Smooth muscle cell (in vitro differentiated cells): ENCODE measurements at regions not wholly inside any gene's neighbourhood (a gene's known extent, or its start where the extent isn't known, plus 50 kb on each side); places are given as distances from the start of the nearest gene placed in this dataset.

Source experiments
- DNase-seq: peaks from one replicate; lab custom pipeline; 2025; ENCODE audit not compliant: unreplicated experiment; lab: John Stamatoyannopoulos, UW
- H2AFZ ChIP-seq: fragments of 200-600 bp; sonication (generic); 2 replicates; pipeline ENCODE4 v1.6.0; 2016; ENCODE audit warnings: antibody characterized with exemption, low read depth, mild to moderate bottlenecking
- H3F3A ChIP-seq: fragments of 200-600 bp; sonication (generic); 2 replicates; pipeline ENCODE4 v1.6.0; 2017; ENCODE audit warnings: antibody characterized with exemption, low read depth
- H3K27ac ChIP-seq: fragments of 200-600 bp; sonication (generic); 2 replicates; pipeline ENCODE4 v1.5.1; 2016; ENCODE audit warnings: low read depth, mild to moderate bottlenecking
- H3K27me3 ChIP-seq: fragments of 200-600 bp; sonication (generic); 2 replicates; pipeline ENCODE4 v1.6.1; 2016; ENCODE audit warnings: low read depth, mild to moderate bottlenecking
- H3K36me3 ChIP-seq: fragments of 200-600 bp; sonication (generic); 2 replicates; pipeline ENCODE4 v1.5.1; 2016; ENCODE audit warnings: low read depth
- H3K4me1 ChIP-seq: fragments of 200-600 bp; sonication (generic); 2 replicates; pipeline ENCODE4 v1.5.1; 2016; ENCODE audit warnings: low read depth
- H3K4me2 ChIP-seq: fragments of 200-600 bp; sonication (generic); 2 replicates; pipeline ENCODE4 v1.6.0; 2016; ENCODE audit warnings: mild to moderate bottlenecking
- H3K4me3 ChIP-seq: fragments of 200-600 bp; sonication (generic); 2 replicates; pipeline ENCODE4 v1.5.1; 2016; ENCODE audit warnings: mild to moderate bottlenecking
- H3K79me2 ChIP-seq: fragments of 200-600 bp; sonication (generic); 2 replicates; pipeline ENCODE4 v1.6.0; 2016; ENCODE audit warnings: low read depth, mild to moderate bottlenecking
- H3K9ac ChIP-seq: fragments of 200-600 bp; sonication (generic); 2 replicates; pipeline ENCODE4 v1.6.0; 2016; ENCODE audit warnings: low read depth
- H3K9me3 ChIP-seq: fragments of 200-600 bp; sonication (generic); replicated peaks from 2 replicates; pipeline ENCODE4 v1.5.1; 2016; ENCODE audit warnings: low read depth
- H4K20me1 ChIP-seq: fragments of 200-600 bp; sonication (generic); 2 replicates; pipeline ENCODE4 v1.6.0; 2016; ENCODE audit warnings: low read depth
- CTCF ChIP-seq: fragments of 200-600 bp; sonication (generic); IDR thresholded peaks from 2 replicates; pipeline ENCODE4 v1.5.1; 2017; ENCODE audit warnings: borderline replicate concordance, mild to moderate bottlenecking, antibody characterized with exemption; ENCODE audit not compliant: insufficient read depth, poor library complexity, severe bottlenecking
- whole genome bisulfite sequencing: methylation state at CpG from one replicate; pipeline ENCODE4 v1.1.7; 2016; ENCODE audit warnings: low lambda C conversion rate; 5-methylcytosine and 5-hydroxymethylcytosine counted together

DNA sequence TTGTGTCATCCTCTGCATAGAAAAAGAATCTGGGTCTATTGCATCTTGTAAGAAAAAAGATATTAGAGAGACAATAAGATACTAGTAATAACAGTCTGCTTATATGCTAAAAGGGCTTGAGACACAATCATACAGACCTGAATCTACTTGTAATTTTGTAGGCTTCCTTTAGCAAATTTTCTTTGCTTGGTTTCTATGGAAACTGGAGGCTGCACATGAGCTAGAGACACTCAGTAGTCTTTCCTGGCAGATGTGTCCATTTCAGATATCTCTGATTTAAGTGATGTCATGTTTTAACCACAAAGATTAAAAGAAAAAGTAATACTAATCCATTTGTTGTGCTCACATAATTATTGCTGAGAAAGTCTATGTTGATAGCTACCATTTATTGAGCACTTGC, 123.9 kb upstream of the GNAO1 start:
- H3K36me3 ChIP-seq = no peaks in the 10 kb centered on the region
- H3K79me2 ChIP-seq = no peaks in the 10 kb centered on the region
- H2AFZ ChIP-seq = no peak overlapping the region
- H3K4me2 ChIP-seq = no peak overlapping the region
- no peaks in the 10 kb centered on the region for H3F3A ChIP-seq
- no peaks in the 10 kb centered on the region for H4K20me1 ChIP-seq
- H3K4me3 ChIP-seq = no peak overlapping the region
- no peaks in the 10 kb centered on the region for H3K4me1 ChIP-seq
- H3K27me3 ChIP-seq = peaks cover 19% of the 10 kb centered on the region
- no peak for TF ChIP-seq CTCF
- no peaks in the 10 kb centered on the region for H3K9me3 ChIP-seq
- no peak overlapping the region for H3K9ac ChIP-seq
- H3K27ac ChIP-seq = no peak overlapping the region
- no peak for DNase-seq

GRCh38 chr16:56066617-56067016, 124.7 kb upstream of the GNAO1 start:
- Histone ChIP-seq H3K36me3 (no peaks in the 10 kb centered on the region), H3K9me3 (no peaks in the 10 kb centered on the region), H3K27me3 (peaks cover 19% of the 10 kb centered on the region), H3K4me3 (no peak overlapping the region), H3K4me2 (no peak overlapping the region), H3K27ac (no peak overlapping the region), H3K4me1 (no peaks in the 10 kb centered on the region), H2AFZ (no peak overlapping the region), H3K79me2 (no peaks in the 10 kb centered on the region), H4K20me1 (no peaks in the 10 kb centered on the region), H3F3A (no peaks in the 10 kb centered on the region), H3K9ac (no peak overlapping the region)
- no peak for DNase-seq
- no peak for TF ChIP-seq CTCF

DNA sequence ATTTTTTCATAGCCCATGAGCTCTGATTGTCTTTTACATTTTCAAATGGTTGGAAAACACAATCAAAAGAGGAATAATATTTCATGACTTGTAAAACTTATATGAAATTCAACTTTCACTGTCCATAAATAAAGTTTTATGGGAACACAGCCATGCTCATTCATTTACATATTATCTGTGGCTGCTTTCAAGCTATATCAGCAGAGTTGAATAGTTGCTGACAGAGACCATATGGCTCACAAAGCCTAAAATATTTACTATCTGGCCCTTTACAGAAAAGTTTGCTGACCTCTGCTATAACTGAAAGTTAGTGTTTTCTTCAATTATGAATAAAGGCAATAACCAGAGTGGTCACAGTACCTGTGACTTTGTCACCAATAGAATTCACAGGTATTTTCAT, 128.2 kb upstream of the GNAO1 start:
- H3K4me2 ChIP-seq = no peak overlapping the region
- no peaks in the 10 kb centered on the region for H3K9me3 ChIP-seq
- H3F3A ChIP-seq = no peaks in the 10 kb centered on the region
- peaks cover 30% of the 10 kb centered on the region for H3K27me3 ChIP-seq
- no peak for DNase-seq
- H3K36me3 ChIP-seq = no peaks in the 10 kb centered on the region
- no peaks in the 10 kb centered on the region for H4K20me1 ChIP-seq
- H2AFZ ChIP-seq = no peak overlapping the region
- no peak for TF ChIP-seq CTCF
- H3K79me2 ChIP-seq = no peaks in the 10 kb centered on the region
- H3K9ac ChIP-seq = no peak overlapping the region
- H3K4me1 ChIP-seq = no peaks in the 10 kb centered on the region
- no peak overlapping the region for H3K27ac ChIP-seq
- no peak overlapping the region for H3K4me3 ChIP-seq

- DNase-seq = no peak
- Histone ChIP-seq H3K4me2 (no peak overlapping the region), H3K79me2 (no peaks in the 10 kb centered on the region), H3K4me1 (no peaks in the 10 kb centered on the region), H2AFZ (no peak overlapping the region), H3F3A (no peaks in the 10 kb centered on the region), H3K4me3 (no peak overlapping the region), H4K20me1 (no peaks in the 10 kb centered on the region), H3K9ac (no peak overlapping the region), H3K9me3 (no peaks in the 10 kb centered on the region), H3K36me3 (no peaks in the 10 kb centered on the region), H3K27ac (no peak overlapping the region), H3K27me3 (peaks cover 31% of the 10 kb centered on the region)
- TF ChIP-seq CTCF = no peak
- 91% methylated on average over 1 of the region's 1 CpG for WGBS
Measured at GRCh38 chr16:56057151-56057550, 134.1 kb upstream of the GNAO1 start.
